Astrocyte (in vitro differentiated cells and primary cell): ENCODE measurements at regions not wholly inside any gene's neighbourhood (a gene's known extent, or its start where the extent isn't known, plus 50 kb on each side); places are given as distances from the start of the nearest gene placed in this dataset.

Source experiments
- DNase-seq: peaks from one replicate; pipeline ENCODE4 v3.0.0-alpha.2; 2010; ENCODE audit warnings: low read depth
- FAIRE-seq: peaks from 2 replicates; lab custom pipeline; 2011; peaks lifted over from hg19 to GRCh38; lab: Jason Lieb, UNC
- H2AFZ ChIP-seq: 2 replicates; pipeline ENCODE4 v1.6.0; 2012; ENCODE audit warnings: low read depth, low read length, inconsistent platforms
- H3K27ac ChIP-seq: 2 replicates; pipeline ENCODE4 v1.5.1; 2011; ENCODE audit warnings: low read depth, low read length, inconsistent platforms
- H3K27me3 ChIP-seq: 2 replicates; pipeline ENCODE4 v1.6.0; 2011; ENCODE audit warnings: low read length, inconsistent platforms; ENCODE audit not compliant: insufficient read depth
- H3K36me3 ChIP-seq: 2 replicates; pipeline ENCODE4 v1.5.1; 2011; ENCODE audit warnings: low read length, inconsistent platforms; ENCODE audit not compliant: insufficient read depth
- H3K4me1 ChIP-seq: 2 replicates; pipeline ENCODE4 v1.5.1; 2011; ENCODE audit warnings: low read length, inconsistent platforms; ENCODE audit not compliant: insufficient read depth
- H3K4me2 ChIP-seq: 2 replicates; pipeline ENCODE4 v1.6.0; 2012; ENCODE audit warnings: low read length, inconsistent platforms
- H3K4me3 ChIP-seq: 2 replicates; pipeline ENCODE4 v1.5.1; 2011; ENCODE audit warnings: low read depth, mild to moderate bottlenecking, low read length, inconsistent platforms; ENCODE audit not compliant: insufficient read depth
- H3K79me2 ChIP-seq: 2 replicates; pipeline ENCODE4 v1.6.0; 2012; ENCODE audit warnings: mild to moderate bottlenecking, low read length, inconsistent platforms; ENCODE audit not compliant: insufficient read depth
- H3K9ac ChIP-seq: 2 replicates; pipeline ENCODE4 v1.6.0; 2012; ENCODE audit warnings: mild to moderate bottlenecking, low read length, inconsistent platforms
- H3K9me3 ChIP-seq: 2 replicates; pipeline ENCODE4 v1.5.1; 2012; ENCODE audit warnings: low read depth, mild to moderate bottlenecking, low read length, inconsistent platforms; ENCODE audit not compliant: insufficient read depth
- H4K20me1 ChIP-seq: 2 replicates; pipeline ENCODE4 v1.6.0; 2012; ENCODE audit warnings: low read length, inconsistent platforms; ENCODE audit not compliant: insufficient read depth
- H3K27ac Mint-ChIP-seq: one replicate; pipeline ENCODE4 v1.8.0; 2021; ENCODE audit warnings: mild to moderate bottlenecking, mixed read lengths; ENCODE audit not compliant: unreplicated experiment
- H3K27me3 Mint-ChIP-seq: one replicate; pipeline ENCODE4 v1.8.0; 2021; ENCODE audit warnings: low read depth, mixed read lengths; ENCODE audit not compliant: unreplicated experiment
- H3K36me3 Mint-ChIP-seq: one replicate; pipeline ENCODE4 v1.8.0; 2021; ENCODE audit warnings: low read depth, mixed read lengths; ENCODE audit not compliant: unreplicated experiment
- H3K4me1 Mint-ChIP-seq: one replicate; pipeline ENCODE4 v1.8.0; 2021; ENCODE audit warnings: low read depth, mixed read lengths; ENCODE audit not compliant: unreplicated experiment
- H3K4me3 Mint-ChIP-seq: one replicate; pipeline ENCODE4 v1.8.0; 2021; ENCODE audit warnings: mild to moderate bottlenecking, moderate library complexity, mixed read lengths; ENCODE audit not compliant: unreplicated experiment
- H3K9me3 Mint-ChIP-seq: one replicate; pipeline ENCODE4 v1.8.0; 2021; ENCODE audit warnings: mild to moderate bottlenecking, mixed read lengths; ENCODE audit not compliant: unreplicated experiment
- EZH2 ChIP-seq: IDR thresholded peaks from 2 replicates; pipeline ENCODE4 v1.6.1; 2012; ENCODE audit warnings: mild to moderate bottlenecking, low read length, inconsistent platforms; ENCODE audit not compliant: insufficient read depth
- TF ChIP-seq, protein P1 (sequence below): IDR thresholded peaks from 2 replicates; pipeline ENCODE4 v1.5.1; 2011; ENCODE audit warnings: low read depth, mild to moderate bottlenecking, inconsistent platforms, low read length, moderate library complexity; ENCODE audit not compliant: insufficient read depth

DNA sequence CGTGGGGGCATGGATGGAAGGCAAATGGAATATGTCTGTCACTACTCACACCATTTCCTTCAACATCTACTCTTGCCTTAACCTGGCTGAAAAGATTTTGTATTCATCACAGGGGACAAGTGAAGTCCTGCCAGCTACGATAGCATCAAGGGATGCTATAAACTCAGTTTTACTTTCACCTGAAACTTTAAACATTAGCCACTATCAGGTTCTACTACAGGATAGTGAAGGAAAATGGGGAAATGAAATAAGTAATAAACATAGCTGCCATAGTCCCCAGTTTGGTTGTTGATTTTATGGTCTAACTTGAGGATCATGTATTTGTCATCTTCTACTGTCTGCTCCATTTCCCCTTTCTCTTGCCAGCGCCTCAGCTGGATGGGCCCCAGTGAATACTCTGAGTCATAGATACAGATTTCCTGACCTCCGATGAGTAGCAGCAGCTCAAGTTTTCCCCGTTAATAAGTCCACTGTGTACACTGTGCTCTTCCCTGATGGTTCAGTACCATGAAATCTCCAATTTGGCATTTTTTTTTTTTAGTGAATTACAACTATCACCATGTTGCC, 338.2 kb upstream of the SLCO3A1 start:
- H4K20me1 ChIP-seq, result no peaks in the 10 kb centered on the region
- peak overlapping the region; percentile 22 for H3K4me3 ChIP-seq
- no peaks in the 10 kb centered on the region for H3K27me3 ChIP-seq
- peak overlapping the region; percentile 29 for H3K27ac Mint-ChIP-seq
- no peak for TF ChIP-seq EZH2
- TF ChIP-seq, protein P1, sequence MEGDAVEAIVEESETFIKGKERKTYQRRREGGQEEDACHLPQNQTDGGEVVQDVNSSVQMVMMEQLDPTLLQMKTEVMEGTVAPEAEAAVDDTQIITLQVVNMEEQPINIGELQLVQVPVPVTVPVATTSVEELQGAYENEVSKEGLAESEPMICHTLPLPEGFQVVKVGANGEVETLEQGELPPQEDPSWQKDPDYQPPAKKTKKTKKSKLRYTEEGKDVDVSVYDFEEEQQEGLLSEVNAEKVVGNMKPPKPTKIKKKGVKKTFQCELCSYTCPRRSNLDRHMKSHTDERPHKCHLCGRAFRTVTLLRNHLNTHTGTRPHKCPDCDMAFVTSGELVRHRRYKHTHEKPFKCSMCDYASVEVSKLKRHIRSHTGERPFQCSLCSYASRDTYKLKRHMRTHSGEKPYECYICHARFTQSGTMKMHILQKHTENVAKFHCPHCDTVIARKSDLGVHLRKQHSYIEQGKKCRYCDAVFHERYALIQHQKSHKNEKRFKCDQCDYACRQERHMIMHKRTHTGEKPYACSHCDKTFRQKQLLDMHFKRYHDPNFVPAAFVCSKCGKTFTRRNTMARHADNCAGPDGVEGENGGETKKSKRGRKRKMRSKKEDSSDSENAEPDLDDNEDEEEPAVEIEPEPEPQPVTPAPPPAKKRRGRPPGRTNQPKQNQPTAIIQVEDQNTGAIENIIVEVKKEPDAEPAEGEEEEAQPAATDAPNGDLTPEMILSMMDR, result no peak
- H3K4me2 ChIP-seq, result peak overlapping the region; percentile 65
- peaks cover 2% of the 10 kb centered on the region for H3K9me3 Mint-ChIP-seq
- FAIRE-seq, result peak; percentile 95
- peak; percentile 86 for DNase-seq
- peaks cover 22% of the 10 kb centered on the region for H3K4me1 Mint-ChIP-seq
- H3K79me2 ChIP-seq, result no peaks in the 10 kb centered on the region
- H3K9ac ChIP-seq, result peak overlapping the region; percentile 14
- H3K9me3 ChIP-seq, result no peaks in the 10 kb centered on the region
- peak overlapping the region; percentile 78 for H3K27ac ChIP-seq
- peaks cover 22% of the 10 kb centered on the region for H3K4me1 ChIP-seq
- no peaks in the 10 kb centered on the region for H3K36me3 ChIP-seq
- no peaks in the 10 kb centered on the region for H3K27me3 Mint-ChIP-seq
- peak overlapping the region; percentile 22 for H2AFZ ChIP-seq
- H3K4me3 Mint-ChIP-seq, result no peak overlapping the region
- H3K36me3 Mint-ChIP-seq, result no peaks in the 10 kb centered on the region

- H3K27me3 ChIP-seq, result no peaks in the 10 kb centered on the region
- no peaks in the 10 kb centered on the region for H3K27me3 Mint-ChIP-seq
- H3K79me2 ChIP-seq, result no peaks in the 10 kb centered on the region
These were observed 336.6 kb upstream of the SLCO3A1 start for GRCh38 chr15:91516866-91517265.

More at GRCh38 chr15:91516866-91517265, 336.6 kb upstream of the SLCO3A1 start:
- no peak for DNase-seq
- H3K4me3 Mint-ChIP-seq, result no peak overlapping the region
- Histone ChIP-seq H3K36me3 (no peaks in the 10 kb centered on the region), H2AFZ (no peak overlapping the region), H3K9me3 (no peaks in the 10 kb centered on the region), H4K20me1 (no peaks in the 10 kb centered on the region), H3K9ac (no peak overlapping the region), H3K4me3 (no peak overlapping the region), H3K4me1 (peaks cover 37% of the 10 kb centered on the region), H3K4me2 (no peak overlapping the region), H3K27ac (no peak overlapping the region)
- no peak for FAIRE-seq
- no peak overlapping the region for H3K27ac Mint-ChIP-seq
- peaks cover 23% of the 10 kb centered on the region for H3K4me1 Mint-ChIP-seq
- H3K36me3 Mint-ChIP-seq, result no peaks in the 10 kb centered on the region
- TF ChIP-seq, protein P1, result no peak
- TF ChIP-seq EZH2, result no peak
- H3K9me3 Mint-ChIP-seq, result peaks cover 2% of the 10 kb centered on the region
